ENCODE measurements at regions not wholly inside any gene's neighbourhood (a gene's known extent, or its start where the extent isn't known, plus 50 kb on each side); places are given as distances from the start of the nearest gene placed in this dataset.

DNA sequence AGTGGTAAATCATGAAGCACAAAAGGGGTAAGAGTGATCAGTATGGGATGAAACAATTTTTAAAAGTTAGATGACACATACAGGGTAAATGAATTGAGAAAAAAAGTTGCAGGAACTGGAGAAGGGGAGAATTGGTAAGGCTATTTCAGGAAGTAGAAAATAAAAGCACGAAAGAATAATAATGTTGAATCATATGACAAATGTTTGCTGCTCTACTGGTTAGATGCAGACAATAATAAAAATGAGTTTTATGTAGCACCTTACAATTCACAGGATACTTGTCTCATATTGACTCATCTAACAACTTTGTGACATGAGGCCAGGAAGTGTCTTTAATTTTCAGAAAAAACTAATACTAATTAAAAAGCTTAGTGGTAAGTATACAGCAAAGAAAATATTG is 566.5 kb upstream of the MARCKS start:
- TF ChIP-seq POLR2AphosphoS5 (IDR thresholded peaks at IDR 0.05; ENCODE audit: low read depth, low read length) (no peak), SIN3A (IDR thresholded peaks at IDR 0.05; ENCODE audit: borderline replicate concordance, insufficient read depth, low read depth, low read length) (no peak), CTCF (IDR thresholded peaks at IDR 0.05) (no peak)
